OCI-LY3 (cell line): ENCODE measurements at regions not wholly inside any gene's neighbourhood (a gene's known extent, or its start where the extent isn't known, plus 50 kb on each side); places are given as distances from the start of the nearest gene placed in this dataset.

Experiments used
- CTCF ChIP-seq: fragments of 200-600, 300-600 bp; sonication (generic); IDR thresholded peaks from 2 replicates; pipeline ENCODE4 v1.5.1; 2014; ENCODE audit warnings: antibody characterized with exemption, low read length, low read depth
- EZH2phosphoT487 ChIP-seq: fragments of 200-600 bp; shearing (Covaris generic); IDR thresholded peaks from 2 replicates; pipeline ENCODE4 v1.6.1; 2018; ENCODE audit warnings: antibody characterized with exemption, mixed run types, low read depth

DNA sequence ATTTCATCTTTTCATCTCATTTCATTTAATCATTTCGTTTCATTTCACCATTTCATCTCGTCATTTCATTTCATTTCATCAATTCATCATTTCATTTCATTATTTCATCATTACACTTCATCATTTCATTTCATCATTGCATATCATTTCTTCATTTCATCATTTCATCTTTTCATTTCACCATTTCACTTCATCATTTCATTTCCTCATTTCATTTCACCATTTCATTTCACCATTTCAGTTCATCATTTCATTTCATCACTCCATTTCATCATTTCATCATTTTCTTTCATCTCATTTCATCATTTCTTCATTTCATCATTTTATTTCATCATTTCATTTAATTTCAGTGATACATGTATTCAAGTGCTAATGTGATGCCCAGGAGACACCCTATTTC lies 127.1 kb downstream of the ANKRD30BL start:
- no peak for TF ChIP-seq CTCF
- no peak for TF ChIP-seq EZH2phosphoT487
